ENCODE measurements at regions not wholly inside any gene's neighbourhood (a gene's known extent, or its start where the extent isn't known, plus 50 kb on each side); places are given as distances from the start of the nearest gene placed in this dataset.

DNA sequence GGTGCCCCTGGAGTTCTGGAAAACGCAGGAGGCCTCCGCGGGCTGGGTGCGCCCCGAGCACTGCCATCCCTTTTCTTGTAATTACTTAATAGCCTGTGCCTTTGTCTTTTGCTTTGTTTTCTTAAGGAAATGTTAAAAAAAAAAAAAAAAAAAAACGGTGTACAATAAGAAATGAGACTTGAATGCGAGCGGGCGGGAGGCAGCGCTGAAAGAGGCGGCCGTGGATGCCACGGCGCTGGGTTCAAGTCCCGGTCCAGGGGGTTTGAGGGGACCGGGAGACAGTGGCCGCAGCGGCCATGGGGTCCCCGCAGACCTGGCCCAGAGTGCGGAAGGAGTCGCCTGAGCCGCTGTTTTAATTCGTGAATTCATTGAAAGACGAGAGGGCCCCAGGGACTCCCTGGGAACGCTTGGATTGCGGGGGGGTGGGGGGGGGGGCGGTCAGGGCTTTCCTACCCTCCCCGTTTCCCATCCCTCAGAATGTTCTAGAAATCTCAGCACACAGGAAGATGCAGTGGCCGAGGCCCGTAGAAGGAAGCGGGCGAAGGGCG is 349.2 kb upstream of the ARGLU1 start:
- TF ChIP-seq EZH2phosphoT487 (IDR thresholded peaks at IDR 0.05; ENCODE audit: low read depth, severe bottlenecking, unreplicated experiment), result no peak
- TF ChIP-seq, protein P1, sequence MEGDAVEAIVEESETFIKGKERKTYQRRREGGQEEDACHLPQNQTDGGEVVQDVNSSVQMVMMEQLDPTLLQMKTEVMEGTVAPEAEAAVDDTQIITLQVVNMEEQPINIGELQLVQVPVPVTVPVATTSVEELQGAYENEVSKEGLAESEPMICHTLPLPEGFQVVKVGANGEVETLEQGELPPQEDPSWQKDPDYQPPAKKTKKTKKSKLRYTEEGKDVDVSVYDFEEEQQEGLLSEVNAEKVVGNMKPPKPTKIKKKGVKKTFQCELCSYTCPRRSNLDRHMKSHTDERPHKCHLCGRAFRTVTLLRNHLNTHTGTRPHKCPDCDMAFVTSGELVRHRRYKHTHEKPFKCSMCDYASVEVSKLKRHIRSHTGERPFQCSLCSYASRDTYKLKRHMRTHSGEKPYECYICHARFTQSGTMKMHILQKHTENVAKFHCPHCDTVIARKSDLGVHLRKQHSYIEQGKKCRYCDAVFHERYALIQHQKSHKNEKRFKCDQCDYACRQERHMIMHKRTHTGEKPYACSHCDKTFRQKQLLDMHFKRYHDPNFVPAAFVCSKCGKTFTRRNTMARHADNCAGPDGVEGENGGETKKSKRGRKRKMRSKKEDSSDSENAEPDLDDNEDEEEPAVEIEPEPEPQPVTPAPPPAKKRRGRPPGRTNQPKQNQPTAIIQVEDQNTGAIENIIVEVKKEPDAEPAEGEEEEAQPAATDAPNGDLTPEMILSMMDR (IDR thresholded peaks at IDR 0.05; ENCODE audit: poor library complexity), result no peak

All from hepatocyte (in vitro differentiated cells).